ENCODE measurements at regions not wholly inside any gene's neighbourhood (a gene's known extent, or its start where the extent isn't known, plus 50 kb on each side); places are given as distances from the start of the nearest gene placed in this dataset.

DNA sequence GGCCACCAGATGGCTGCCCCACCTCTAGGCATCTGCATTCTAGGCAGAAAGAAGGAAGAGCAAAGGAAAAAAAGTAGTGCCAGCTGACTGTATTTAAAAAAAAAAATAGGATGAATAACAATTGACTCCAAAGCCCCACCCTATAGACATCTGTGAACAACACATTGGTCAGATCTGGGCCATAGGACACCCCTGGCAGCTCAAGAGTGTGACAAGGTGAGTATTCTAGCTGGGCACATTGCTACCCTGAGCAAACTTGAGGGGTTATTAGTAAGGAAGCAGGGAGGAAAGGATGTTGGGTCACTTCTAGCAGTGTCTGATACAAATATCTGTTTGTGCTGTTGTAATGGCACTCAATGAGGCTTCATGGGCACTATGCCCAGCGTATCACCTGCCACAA lies 58.6 kb upstream of the NPAS2 start (continued):
- TF ChIP-seq, protein P1, sequence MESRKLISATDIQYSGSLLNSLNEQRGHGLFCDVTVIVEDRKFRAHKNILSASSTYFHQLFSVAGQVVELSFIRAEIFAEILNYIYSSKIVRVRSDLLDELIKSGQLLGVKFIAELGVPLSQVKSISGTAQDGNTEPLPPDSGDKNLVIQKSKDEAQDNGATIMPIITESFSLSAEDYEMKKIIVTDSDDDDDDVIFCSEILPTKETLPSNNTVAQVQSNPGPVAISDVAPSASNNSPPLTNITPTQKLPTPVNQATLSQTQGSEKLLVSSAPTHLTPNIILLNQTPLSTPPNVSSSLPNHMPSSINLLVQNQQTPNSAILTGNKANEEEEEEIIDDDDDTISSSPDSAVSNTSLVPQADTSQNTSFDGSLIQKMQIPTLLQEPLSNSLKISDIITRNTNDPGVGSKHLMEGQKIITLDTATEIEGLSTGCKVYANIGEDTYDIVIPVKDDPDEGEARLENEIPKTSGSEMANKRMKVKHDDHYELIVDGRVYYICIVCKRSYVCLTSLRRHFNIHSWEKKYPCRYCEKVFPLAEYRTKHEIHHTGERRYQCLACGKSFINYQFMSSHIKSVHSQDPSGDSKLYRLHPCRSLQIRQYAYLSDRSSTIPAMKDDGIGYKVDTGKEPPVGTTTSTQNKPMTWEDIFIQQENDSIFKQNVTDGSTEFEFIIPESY (IDR thresholded peaks at IDR 0.05) = no peak
- TF ChIP-seq EGR1 (IDR thresholded peaks at IDR 0.05; ENCODE audit: low read depth in 2 of 2) = no peak
- no peak for TF ChIP-seq FOXA2 (IDR thresholded peaks at IDR 0.05)
- no peak for TF ChIP-seq HNF4G (IDR thresholded peaks at IDR 0.05)
- no peak for TF ChIP-seq GABPA (IDR thresholded peaks at IDR 0.05 in 1 of 2, conservative IDR thresholded peaks at IDR 0.05 in 1 of 2)

DNA sequence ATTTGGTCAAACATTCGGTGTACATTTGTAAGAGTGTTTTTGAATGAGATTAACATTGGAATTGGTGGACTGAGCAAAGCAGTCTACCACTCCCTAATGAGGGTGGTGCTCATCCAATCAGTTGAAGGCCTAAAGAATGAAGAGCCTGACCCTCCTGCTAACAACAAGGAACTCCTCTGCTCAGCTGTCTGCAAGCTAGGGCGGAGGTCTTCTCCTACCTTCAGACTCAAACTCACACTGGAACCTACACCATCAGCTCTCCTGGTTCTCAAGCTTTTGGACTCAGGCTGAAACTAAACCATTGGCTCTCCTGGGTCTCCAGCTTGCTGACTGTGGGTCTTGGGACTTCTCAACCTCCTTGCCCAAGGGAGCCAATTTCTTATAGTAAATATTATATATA lies 55.5 kb upstream of the NPAS2 start:
- Histone ChIP-seq H3K9me3 (ENCODE audit: control insufficient read depth in 4 of 4, low read length in 3 of 4) (no peaks in the 10 kb centered on the region), H3K36me3 (ENCODE audit: control insufficient read depth in 4 of 4, insufficient read depth in 3 of 4, low read depth in 1 of 4, low read length in 3 of 4) (no peaks in the 10 kb centered on the region), H3K4me1 (ENCODE audit: control insufficient read depth in 4 of 4, insufficient read depth in 4 of 4, low read length in 3 of 4) (no peaks in the 10 kb centered on the region), H3K4me3 (ENCODE audit: low read depth in 1 of 3, low read length in 3 of 3) (no peak overlapping the region), H3K27ac (ENCODE audit: low read depth in 1 of 2, low read length in 2 of 2) (no peak overlapping the region), H3K27me3 (ENCODE audit: control insufficient read depth in 4 of 4, insufficient read depth in 4 of 4, low read length in 3 of 4) (no peaks in the 10 kb centered on the region), H3K9ac (ENCODE audit: low read depth in 1 of 2, low read length in 2 of 2) (no peak overlapping the region)
- 97% methylated on average over 2 of the region's 2 CpGs for WGBS
- no peak for DNase-seq (ENCODE audit: low spot score)
- TF ChIP-seq YY1 (IDR thresholded peaks at IDR 0.05) = no peak
- TF ChIP-seq, protein P2, sequence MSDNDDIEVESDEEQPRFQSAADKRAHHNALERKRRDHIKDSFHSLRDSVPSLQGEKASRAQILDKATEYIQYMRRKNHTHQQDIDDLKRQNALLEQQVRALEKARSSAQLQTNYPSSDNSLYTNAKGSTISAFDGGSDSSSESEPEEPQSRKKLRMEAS (IDR thresholded peaks at IDR 0.05) = no peak
- no peak for TF ChIP-seq NR2F2 (IDR thresholded peaks at IDR 0.05)
- no peak for TF ChIP-seq GABPA (IDR thresholded peaks at IDR 0.05 in 1 of 2, conservative IDR thresholded peaks at IDR 0.05 in 1 of 2)
- TF ChIP-seq FOXA2 (IDR thresholded peaks at IDR 0.05) = no peak
- TF ChIP-seq, protein P3, sequence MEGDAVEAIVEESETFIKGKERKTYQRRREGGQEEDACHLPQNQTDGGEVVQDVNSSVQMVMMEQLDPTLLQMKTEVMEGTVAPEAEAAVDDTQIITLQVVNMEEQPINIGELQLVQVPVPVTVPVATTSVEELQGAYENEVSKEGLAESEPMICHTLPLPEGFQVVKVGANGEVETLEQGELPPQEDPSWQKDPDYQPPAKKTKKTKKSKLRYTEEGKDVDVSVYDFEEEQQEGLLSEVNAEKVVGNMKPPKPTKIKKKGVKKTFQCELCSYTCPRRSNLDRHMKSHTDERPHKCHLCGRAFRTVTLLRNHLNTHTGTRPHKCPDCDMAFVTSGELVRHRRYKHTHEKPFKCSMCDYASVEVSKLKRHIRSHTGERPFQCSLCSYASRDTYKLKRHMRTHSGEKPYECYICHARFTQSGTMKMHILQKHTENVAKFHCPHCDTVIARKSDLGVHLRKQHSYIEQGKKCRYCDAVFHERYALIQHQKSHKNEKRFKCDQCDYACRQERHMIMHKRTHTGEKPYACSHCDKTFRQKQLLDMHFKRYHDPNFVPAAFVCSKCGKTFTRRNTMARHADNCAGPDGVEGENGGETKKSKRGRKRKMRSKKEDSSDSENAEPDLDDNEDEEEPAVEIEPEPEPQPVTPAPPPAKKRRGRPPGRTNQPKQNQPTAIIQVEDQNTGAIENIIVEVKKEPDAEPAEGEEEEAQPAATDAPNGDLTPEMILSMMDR (IDR thresholded peaks at IDR 0.05; ENCODE audit: low read depth, low read length, missing input control) = no peak
- TF ChIP-seq, protein P4, sequence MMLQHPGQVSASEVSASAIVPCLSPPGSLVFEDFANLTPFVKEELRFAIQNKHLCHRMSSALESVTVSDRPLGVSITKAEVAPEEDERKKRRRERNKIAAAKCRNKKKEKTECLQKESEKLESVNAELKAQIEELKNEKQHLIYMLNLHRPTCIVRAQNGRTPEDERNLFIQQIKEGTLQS (IDR thresholded peaks at IDR 0.05) = no peak
- TF ChIP-seq FOXA1 (IDR thresholded peaks at IDR 0.05) = no peak
- TF ChIP-seq HNF4G (IDR thresholded peaks at IDR 0.05) = no peak
- TF ChIP-seq JUND (IDR thresholded peaks at IDR 0.05) = no peak
- TF ChIP-seq, protein P5, sequence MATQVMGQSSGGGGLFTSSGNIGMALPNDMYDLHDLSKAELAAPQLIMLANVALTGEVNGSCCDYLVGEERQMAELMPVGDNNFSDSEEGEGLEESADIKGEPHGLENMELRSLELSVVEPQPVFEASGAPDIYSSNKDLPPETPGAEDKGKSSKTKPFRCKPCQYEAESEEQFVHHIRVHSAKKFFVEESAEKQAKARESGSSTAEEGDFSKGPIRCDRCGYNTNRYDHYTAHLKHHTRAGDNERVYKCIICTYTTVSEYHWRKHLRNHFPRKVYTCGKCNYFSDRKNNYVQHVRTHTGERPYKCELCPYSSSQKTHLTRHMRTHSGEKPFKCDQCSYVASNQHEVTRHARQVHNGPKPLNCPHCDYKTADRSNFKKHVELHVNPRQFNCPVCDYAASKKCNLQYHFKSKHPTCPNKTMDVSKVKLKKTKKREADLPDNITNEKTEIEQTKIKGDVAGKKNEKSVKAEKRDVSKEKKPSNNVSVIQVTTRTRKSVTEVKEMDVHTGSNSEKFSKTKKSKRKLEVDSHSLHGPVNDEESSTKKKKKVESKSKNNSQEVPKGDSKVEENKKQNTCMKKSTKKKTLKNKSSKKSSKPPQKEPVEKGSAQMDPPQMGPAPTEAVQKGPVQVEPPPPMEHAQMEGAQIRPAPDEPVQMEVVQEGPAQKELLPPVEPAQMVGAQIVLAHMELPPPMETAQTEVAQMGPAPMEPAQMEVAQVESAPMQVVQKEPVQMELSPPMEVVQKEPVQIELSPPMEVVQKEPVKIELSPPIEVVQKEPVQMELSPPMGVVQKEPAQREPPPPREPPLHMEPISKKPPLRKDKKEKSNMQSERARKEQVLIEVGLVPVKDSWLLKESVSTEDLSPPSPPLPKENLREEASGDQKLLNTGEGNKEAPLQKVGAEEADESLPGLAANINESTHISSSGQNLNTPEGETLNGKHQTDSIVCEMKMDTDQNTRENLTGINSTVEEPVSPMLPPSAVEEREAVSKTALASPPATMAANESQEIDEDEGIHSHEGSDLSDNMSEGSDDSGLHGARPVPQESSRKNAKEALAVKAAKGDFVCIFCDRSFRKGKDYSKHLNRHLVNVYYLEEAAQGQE (IDR thresholded peaks at IDR 0.05) = no peak
- no peak for TF ChIP-seq RAD21 (IDR thresholded peaks at IDR 0.05)
